ENCODE measurements at regions not wholly inside any gene's neighbourhood (a gene's known extent, or its start where the extent isn't known, plus 50 kb on each side); places are given as distances from the start of the nearest gene placed in this dataset.

DNA sequence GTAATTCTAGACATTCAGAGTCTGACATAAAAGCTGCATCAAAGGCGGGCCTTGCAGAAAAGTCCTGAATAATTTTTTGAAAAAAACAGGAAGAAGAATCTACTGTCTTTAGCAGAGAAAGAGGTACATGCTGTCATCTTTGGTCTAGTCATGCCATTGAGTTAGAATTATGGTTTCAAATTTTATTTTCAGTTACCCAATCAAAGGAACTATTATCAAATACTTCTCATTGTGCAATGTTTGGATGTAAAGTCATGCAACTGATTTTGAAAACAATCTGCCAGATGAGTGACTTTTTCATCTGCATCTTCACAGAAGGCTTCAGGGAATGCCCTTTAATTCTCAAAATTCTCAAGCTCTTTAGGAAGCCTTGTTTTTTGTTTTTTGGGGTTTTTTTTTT, 803.5 kb downstream of the FLRT2 start:
- Histone ChIP-seq H3K9ac (ENCODE audit: control insufficient read depth, insufficient read depth, low read length) (no peak overlapping the region), H3K27ac (ENCODE audit: control insufficient read depth, insufficient read depth) (no peak overlapping the region), H2AFZ (ENCODE audit: control insufficient read depth, low read depth, low read length) (no peak overlapping the region), H3K4me1 (ENCODE audit: control insufficient read depth, insufficient read depth, low read length) (no peaks in the 10 kb centered on the region), H3K4me2 (ENCODE audit: control insufficient read depth, insufficient read depth) (no peak overlapping the region), H3K79me2 (ENCODE audit: control insufficient read depth, insufficient read depth, low read length) (no peaks in the 10 kb centered on the region), H3K4me3 (no peak overlapping the region), H3K9me3 (replicated peaks; ENCODE audit: control insufficient read depth, insufficient read depth, low read length) (no peaks in the 10 kb centered on the region), H3K27me3 (replicated peaks in 1 of 2; ENCODE audit: control insufficient read depth in 2 of 2, insufficient read depth in 2 of 2, low read length in 1 of 2) (no peaks in the 10 kb centered on the region), H4K20me1 (ENCODE audit: control insufficient read depth, insufficient read depth) (no peaks in the 10 kb centered on the region), H3K36me3 (ENCODE audit: control insufficient read depth in 2 of 2, insufficient read depth in 2 of 2, low read length in 1 of 2) (no peaks in the 10 kb centered on the region)
- no peak for FAIRE-seq
- in situ Hi-C loops (cut with MboI) (no loop called here), intact Hi-C loops (cut with micrococcal nuclease; ENCODE audit: unreplicated experiment) (no loop called here)
- 0% methylated on average over 1 of the region's 1 CpG for WGBS (ENCODE audit: insufficient coverage, insufficient replicate concordance, low lambda C conversion rate, missing lambda C conversion rate)
- RAD21 ChIA-PET (ENCODE audit: unreplicated experiment): no interaction called here
- CTCF ChIA-PET: no interaction called here
- no peak for DNase-seq (ENCODE audit: low read depth, low spot score)
- SMC1A ChIA-PET (ENCODE audit: uncharacterized antibody, unreplicated experiment): interaction anchor here (0.6 kb wide), 1 partner anchor 85 kb away, joined by 4 read pairs; no protein-coding TSS in a partner anchor
- POLR2A ChIA-PET: no interaction called here
- BruUV-seq (replicated peaks): no TSS peak
- ATAC-seq: no peak
- TF ChIP-seq BCL3 (IDR thresholded peaks at IDR 0.05; ENCODE audit: borderline replicate concordance, insufficient read depth, low read depth, low read length, poor library complexity, severe bottlenecking) (no peak), TBL1XR1 (IDR thresholded peaks at IDR 0.05; ENCODE audit: low read depth, low read length) (no peak), NFXL1 (IDR thresholded peaks at IDR 0.05; ENCODE audit: borderline replicate concordance) (no peak), ZNF274 (IDR thresholded peaks at IDR 0.05; ENCODE audit: insufficient read depth, insufficient read length) (no peak), RELB (IDR thresholded peaks at IDR 0.05; ENCODE audit: low read depth) (no peak), MEF2A (IDR thresholded peaks at IDR 0.05; ENCODE audit: insufficient read depth, low read depth, low read length) (no peak), PKNOX1 (IDR thresholded peaks at IDR 0.05) (no peak), WRNIP1 (IDR thresholded peaks at IDR 0.05; ENCODE audit: borderline replicate concordance, low read depth, low read length) (no peak), EGR1 (IDR thresholded peaks at IDR 0.05; ENCODE audit: borderline replicate concordance in 1 of 2, low read depth in 2 of 2, low read length in 2 of 2) (no peak), NR2C2 (IDR thresholded peaks at IDR 0.05; ENCODE audit: borderline replicate concordance, control insufficient read depth, insufficient read length, low read depth) (no peak), CHD2 (IDR thresholded peaks at IDR 0.05; ENCODE audit: borderline replicate concordance, low read depth, low read length) (no peak), PAX5 (IDR thresholded peaks at IDR 0.05; ENCODE audit: borderline replicate concordance, low read depth, low read length) (no peak), GATAD2B (conservative IDR thresholded peaks at IDR 0.05; ENCODE audit: low read depth) (no peak), BACH1 (IDR thresholded peaks at IDR 0.05; ENCODE audit: borderline replicate concordance) (no peak), YBX1 (IDR thresholded peaks at IDR 0.05) (no peak), E4F1 (IDR thresholded peaks at IDR 0.05; ENCODE audit: borderline replicate concordance, partially characterized antibody) (no peak)
- TF ChIP-seq, protein P1, sequence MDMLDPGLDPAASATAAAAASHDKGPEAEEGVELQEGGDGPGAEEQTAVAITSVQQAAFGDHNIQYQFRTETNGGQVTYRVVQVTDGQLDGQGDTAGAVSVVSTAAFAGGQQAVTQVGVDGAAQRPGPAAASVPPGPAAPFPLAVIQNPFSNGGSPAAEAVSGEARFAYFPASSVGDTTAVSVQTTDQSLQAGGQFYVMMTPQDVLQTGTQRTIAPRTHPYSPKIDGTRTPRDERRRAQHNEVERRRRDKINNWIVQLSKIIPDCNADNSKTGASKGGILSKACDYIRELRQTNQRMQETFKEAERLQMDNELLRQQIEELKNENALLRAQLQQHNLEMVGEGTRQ (IDR thresholded peaks at IDR 0.05; ENCODE audit: borderline replicate concordance, low read depth, low read length): no peak
